NCI-H1105 (cell line): ENCODE measurements at regions not wholly inside any gene's neighbourhood (a gene's known extent, or its start where the extent isn't known, plus 50 kb on each side); places are given as distances from the start of the nearest gene placed in this dataset.
"Not testable (repeated sequence)": the region's sequence is repeated elsewhere in the genome, so short reads cannot be mapped to it uniquely, and the experiment has no call there.

Experiments used
- DNase-seq: peaks from one replicate; lab custom pipeline; 2025; lab: John Stamatoyannopoulos, UW

GRCh38 chr5:103743421-103743820 is 180.8 kb upstream of the NUDT12 start:
- DNase-seq: no peak

DNA sequence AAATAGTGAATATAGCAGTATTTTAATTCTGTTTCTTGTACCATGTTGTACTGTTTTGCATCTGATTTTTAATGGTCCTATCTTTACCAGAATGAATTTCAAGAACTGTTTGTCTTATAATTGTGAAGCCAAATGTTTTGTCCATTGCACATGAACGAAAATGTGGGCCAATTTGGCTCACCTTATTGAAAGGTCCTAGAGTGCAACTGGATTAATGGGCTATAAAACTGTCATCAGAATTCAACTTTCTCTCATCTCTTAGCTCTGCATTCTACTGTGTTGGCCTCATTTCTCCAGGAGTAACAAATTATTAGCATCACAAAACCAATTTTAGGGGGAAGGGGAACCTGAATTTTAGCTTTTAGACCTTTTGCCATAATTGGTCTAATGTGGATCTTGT is 179.4 kb upstream of the NUDT12 start:
- no peak for DNase-seq

DNA sequence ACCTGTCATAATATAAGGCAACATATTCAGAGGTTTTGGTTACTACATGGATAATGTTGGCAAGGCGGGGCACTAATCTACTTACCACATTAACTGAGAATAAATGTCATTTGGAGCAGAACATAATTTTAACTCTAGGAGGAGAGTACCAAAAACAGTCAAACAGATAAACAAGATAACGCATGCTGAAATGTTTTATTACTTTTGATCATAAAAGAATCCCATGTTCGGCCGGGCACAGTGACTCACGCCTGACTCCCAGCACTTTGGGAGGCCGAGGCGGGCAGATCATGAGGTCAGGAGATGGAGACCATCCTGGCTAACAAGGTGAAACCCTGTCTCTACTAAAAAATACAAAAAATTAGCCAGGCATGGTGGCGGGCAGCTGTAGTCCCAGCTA is 173.8 kb upstream of the NUDT12 start:
- not testable (repeated sequence) for DNase-seq

- DNase-seq: no peak
These were observed 161.7 kb upstream of the NUDT12 start for GRCh38 chr5:103724271-103724670.

DNA sequence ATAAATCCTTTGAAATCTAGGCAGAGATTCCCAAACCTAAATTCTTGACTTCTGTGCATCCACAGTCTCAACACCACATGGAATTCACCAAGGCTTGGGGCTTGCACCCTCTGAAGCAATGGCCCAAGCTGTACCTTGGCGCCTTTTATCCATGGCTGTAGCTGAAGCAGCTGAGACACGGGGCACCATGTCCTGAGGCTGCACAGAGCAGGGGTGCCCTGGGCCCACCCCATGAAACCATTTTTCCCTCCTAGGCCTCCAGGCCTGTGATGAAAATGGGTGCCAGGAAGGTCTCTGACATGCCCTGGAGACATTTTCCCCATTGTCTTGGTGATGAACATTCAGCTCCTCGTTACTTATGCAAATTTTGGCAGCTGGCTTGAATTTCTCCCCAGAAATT is 158.6 kb upstream of the NUDT12 start:
- DNase-seq: no peak

DNA sequence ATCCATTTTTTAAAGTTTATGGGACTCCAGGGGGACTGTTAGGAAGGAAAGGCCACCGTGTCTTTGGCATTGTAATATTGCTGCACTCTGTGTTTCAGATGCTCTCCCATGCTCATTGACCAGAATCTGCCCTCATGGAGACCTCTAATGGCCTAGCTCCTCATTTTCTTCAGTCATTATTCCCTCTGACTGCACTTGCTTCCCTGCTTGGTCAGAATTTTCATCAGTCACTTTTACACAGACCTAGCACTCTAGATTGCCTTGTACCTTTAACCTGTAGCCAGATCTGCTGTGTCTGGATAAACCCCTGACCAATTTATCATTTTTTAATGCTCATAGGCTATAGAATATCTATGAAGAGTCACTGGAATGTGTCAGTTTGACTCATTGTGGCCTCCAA is 155.5 kb upstream of the NUDT12 start:
- DNase-seq: no peak

DNA sequence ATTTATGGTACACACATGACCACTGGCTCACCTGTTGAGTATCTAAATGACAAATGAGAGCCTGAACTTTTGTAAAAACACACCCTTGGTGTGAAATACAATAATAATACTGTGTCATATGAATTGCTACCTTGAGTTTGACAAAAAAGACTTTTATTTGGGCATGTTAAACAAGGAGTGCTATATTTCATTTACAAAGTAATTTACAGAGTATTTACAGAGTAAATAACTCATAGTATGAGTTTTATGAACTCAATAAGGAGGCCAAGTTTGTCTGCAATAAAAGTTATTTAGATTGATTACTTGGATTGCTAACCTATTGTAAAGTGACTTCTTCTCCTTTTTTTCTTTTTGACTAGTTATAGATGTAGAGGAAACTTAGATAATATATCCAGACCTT is 146.0 kb upstream of the NUDT12 start:
- no peak for DNase-seq

- peak; percentile 6 for DNase-seq
These were observed 144.5 kb upstream of the NUDT12 start for GRCh38 chr5:103706939-103707682.

DNA sequence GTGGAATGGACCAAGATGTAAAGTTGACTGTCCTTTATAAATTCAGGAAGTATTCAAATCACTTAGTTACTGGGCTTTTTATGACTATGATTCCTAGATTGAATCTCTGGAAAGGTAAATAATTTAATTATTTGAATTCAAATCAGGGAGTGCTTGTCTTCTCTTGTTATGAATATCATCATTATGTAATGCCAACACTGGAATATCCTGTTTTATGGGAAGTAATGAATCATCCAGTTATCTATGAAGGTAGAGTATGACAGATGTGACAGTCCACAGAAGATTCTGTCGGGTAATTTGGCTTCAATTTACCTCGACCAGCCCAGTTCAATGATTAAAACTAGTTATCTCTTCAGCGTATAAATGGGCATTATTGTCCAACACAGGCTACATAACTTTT is 141.0 kb upstream of the NUDT12 start:
- DNase-seq: no peak

DNA sequence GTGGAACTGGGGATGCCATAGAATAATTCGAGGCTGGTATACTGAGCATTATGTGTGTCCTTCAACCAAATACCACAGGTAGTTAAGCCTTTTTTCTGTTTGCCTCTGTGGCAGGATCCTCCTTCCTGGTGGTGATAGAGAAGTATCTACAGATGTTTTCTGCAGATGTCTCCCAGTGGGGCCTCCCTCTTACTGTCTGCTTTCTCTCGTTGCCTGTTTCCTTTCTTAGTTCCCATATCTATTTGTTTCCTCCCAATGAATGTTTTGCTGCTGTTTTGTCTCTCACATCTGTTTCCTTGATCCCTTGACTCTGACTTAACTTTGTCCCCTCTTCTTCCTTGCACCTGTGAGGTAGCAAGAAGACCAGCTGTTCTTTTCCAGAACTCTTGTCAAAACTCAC is 130.9 kb upstream of the NUDT12 start:
- DNase-seq: no peak

GRCh38 chr5:103690676-103691075 is 128.1 kb upstream of the NUDT12 start:
- DNase-seq: peak; percentile 17

DNA sequence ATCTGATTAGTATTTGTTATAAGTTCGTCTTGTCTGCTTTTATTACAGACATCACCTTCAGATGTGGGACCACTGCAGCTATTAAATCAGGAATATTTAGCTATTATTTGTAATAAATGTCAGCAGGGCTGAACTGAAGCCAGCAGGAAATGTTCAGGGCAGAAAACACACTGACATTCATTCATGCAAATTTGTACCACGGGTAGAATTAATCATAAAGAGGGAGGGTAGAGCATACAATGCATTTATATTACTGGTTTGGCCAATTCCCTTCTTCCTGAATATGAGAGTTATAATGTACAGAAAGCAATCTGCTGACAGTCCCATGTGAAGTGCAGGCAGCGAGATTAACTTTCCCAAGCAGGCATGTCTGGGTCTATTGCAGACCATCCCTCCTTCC is 117.3 kb upstream of the NUDT12 start:
- DNase-seq: no peak

DNA sequence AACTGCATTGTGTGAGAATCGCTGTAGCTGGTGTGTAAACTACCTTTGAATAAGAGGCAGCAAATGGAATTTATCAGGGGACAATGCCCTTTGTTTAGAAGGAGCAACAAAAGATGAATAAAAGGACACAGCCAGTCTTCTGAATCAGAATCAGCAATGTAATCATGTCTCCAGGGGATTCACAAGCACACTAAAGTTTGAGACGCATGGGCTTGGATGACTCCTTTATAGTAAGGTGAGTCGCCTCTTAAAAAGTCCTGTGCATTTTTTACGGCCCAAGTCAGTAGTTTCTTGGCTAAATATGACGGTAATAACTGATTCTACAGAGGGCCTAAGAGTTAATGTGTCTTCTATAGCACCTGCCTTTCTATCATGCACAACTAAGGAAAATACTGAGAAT is 113.6 kb upstream of the NUDT12 start:
- DNase-seq: not testable (repeated sequence)

DNA sequence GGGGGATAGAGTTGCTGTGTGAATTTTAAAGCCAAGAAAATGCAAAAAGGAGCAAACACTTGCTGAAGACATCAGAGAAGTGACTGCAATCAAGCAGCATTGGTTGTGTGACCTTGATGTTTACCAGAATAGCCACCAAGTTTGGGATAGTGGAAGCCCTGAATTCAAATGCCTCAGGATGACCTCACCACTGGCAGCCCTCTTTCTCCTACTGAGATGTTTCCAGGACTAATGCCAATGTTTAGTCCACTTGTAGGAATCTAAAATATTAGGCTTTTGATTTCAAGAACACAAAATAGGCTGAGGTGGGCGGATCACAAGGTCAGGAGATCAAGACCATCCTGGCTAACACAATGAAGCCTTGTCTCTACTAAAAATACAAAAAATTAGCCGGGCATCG is 112.2 kb upstream of the NUDT12 start:
- no peak for DNase-seq

GRCh38 chr5:103674251-103674650 is 111.7 kb upstream of the NUDT12 start:
- peak; percentile 90 for DNase-seq

DNA sequence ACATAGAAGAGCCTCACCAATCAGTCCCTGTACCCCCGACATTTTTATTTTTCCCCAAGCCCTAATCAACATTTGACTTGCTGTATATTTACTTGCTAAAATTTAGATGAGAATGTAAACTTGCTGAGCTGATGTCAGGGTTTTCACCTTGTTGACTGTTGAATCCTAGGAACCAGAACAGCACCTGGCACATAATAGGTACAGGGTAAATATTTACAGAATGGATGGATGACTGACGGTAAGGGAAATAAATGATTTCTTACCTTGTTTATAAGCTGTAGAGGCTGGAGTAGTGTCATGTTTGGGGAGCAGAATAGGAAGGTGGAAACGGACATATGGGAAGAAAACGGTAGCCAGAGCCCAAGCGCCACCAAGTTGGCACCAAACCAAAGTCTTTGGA is 107.0 kb upstream of the NUDT12 start:
- peak; percentile 73 for DNase-seq

GRCh38 chr5:103668281-103668680 is 105.7 kb upstream of the NUDT12 start:
- no peak for DNase-seq

DNA sequence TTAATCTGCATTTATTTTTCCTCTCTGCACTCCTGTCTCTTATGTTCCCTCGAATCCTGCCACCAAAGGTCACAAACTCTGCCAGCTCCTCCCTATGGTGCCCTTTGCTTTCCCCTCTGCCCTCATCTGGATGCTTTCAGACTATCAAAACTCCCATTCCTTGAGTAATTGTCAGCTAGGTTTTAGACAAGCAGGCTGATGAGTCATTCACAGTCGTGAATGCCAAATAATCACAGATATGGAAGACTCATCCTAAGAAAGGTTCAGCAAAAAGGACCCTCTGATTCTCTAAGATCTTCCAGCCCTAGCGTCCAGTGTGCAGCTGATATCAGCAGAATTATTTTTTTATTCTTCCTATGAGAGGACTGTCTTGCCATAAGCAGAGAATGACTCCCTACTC is 104.5 kb upstream of the NUDT12 start:
- DNase-seq: no peak

DNA sequence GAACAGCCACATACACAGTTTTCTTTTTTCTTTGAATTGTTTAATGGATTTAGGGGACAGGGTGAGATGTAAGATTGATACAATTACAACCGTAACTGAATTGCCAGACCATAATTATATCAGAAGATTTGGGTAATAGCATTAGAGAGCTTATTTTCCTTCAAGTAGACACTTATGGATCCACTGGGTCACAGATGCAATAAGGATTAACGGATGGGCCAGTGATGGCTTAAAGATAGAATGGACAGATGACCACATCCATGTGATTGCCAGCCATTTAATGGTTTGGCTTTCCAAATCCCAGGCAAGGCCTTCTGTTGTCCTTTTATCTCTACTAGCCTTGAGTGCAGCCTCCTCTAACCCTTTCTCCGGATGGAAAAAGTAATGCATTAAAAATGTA is 94.7 kb upstream of the NUDT12 start:
- no peak for DNase-seq

DNA sequence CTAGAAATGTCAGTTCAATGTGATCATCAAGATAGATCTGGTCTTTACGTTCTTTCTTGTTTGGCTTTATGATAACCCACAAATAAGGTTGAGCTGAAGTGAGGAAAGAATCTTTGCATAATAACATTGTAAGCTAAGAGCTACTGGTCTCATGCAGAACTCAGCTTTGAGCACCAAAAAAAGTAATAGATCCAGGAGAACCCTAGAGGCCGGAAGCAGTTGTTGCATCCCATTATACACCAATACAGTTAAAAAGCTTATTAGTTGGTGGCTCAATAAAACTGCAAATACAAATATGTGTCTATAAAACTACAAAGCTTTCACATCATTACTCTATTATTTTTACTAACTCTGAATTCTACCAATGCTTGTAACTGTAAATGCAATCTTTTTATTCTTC is 85.5 kb upstream of the NUDT12 start:
- no peak for DNase-seq

DNA sequence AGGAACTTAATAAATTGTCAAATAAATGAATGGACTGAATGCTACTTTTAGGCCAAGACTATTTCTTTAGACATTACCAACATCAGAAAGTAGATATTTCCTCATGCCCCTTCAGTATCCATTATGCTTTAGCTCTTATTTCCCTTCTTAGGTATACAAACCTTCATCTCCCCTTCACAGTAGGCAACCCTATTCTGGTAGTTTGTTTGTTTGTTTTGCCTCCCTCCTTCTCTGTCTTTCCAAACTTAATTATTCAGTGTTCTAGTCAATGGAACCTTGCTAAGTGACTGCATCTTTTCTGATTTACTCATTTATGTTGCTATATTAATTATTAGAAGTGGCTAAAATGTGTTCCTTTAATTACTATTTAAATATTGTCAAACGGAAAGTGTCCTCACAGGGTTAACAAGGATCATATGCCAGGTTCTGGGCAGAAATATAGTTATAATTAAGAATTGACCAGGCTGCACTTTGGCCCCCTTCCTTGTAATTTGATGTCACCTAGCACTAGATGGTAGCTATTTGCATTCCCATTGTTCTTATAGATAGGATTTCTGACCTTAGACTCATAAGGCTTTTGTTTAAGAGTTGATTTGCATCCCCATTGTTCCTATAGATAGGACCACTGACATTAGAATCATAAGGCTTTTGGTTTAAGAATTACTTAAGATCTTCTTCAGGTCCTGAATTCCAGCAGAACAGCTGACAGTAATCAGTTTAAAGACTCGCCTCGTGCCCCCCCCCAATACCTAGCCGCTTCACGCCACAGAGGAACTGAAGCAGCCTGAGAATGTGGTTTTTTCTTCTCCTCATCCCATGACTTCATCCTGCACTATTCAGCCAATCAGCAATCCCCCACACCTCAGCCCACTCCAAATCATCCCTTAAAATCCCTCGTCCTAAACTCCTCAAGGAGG is 84.4 kb upstream of the NUDT12 start:
- no peak for DNase-seq

DNA sequence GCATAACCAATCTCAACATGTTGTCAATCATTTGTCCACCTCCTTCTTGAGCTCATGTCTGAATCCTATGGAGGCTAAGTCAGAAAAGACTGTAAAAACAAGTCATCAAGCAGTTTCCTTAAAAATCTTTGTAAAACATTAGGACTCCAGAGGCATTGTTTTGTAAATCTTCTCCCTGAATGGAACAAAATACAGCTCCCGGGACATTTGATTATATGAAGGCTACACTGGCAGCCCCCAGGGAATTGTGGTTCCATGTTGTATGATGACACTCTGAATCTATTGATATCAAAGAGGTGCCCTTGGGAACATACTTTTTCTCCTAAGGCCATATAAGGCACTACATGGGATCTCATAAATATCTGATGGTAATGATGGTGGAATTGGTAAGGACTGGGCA is 83.2 kb upstream of the NUDT12 start:
- DNase-seq: no peak

GRCh38 chr5:103638979-103639378 is 76.4 kb upstream of the NUDT12 start:
- no peak for DNase-seq
